ENCODE measurements at regions not wholly inside any gene's neighbourhood (a gene's known extent, or its start where the extent isn't known, plus 50 kb on each side); places are given as distances from the start of the nearest gene placed in this dataset.

DNA sequence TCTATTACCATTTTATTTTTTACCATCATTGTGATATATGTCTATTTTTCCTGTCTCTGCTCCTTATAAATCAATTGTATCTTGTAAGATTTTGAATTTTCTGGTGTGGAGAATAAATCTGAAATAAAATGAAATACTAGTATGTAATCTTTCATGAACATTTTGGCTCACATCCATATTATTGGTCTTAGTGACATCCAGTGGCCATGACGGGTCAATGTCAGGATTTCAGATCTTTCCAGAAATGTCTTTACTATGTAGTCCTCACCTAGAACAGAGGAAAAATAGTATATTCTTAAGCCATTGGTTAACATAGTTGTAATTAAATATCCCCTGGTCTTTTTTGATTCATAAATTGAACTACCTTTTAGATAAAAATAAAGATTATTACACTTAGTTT lies 109.8 kb upstream of the GPC6 start:
- H3K56ac ChIP-seq (ENCODE audit: extremely low read depth, insufficient read depth, low read length) = no peak overlapping the region
- CTCF ChIA-PET = no interaction called here
- no peak overlapping the region for H3K4ac ChIP-seq (ENCODE audit: low read depth, low read length)
- no peaks in the 10 kb centered on the region for H3K4me1 ChIP-seq (ENCODE audit: control insufficient read depth, insufficient read depth, low read length)
- intact Hi-C loops (cut with micrococcal nuclease) = no loop called here
- no peak overlapping the region for H2AK9ac ChIP-seq (replicated peaks; ENCODE audit: low read depth, low read length, poor library complexity)
- no peak overlapping the region for H3K27ac ChIP-seq (ENCODE audit: insufficient read depth, low read length)
- no peak overlapping the region for H4K8ac ChIP-seq (ENCODE audit: low read depth in 2 of 2, low read length in 2 of 2)
- dilution Hi-C loops (cut with HindIII; ENCODE audit: low sequenced_read_pairs, unreplicated experiment) = no loop called here
- H3K27me3 ChIP-seq (ENCODE audit: control insufficient read depth, insufficient read depth, low read length) = peaks cover 2% of the 10 kb centered on the region; the same call in 1 of the 2 replicates
- H3K14ac ChIP-seq (replicated peaks; ENCODE audit: low read depth, low read length) = no peak overlapping the region
- no TSS peak for BruUV-seq (replicated peaks)
- no peak overlapping the region for H4K5ac ChIP-seq (ENCODE audit: low read depth, low read length)
- in situ Hi-C loops (cut with MboI; ENCODE audit: low sequenced_read_pairs) = no loop called here
- no peak overlapping the region for H3K4me2 ChIP-seq (ENCODE audit: low read depth, low read length)
- no peak overlapping the region for H3K18ac ChIP-seq (ENCODE audit: low read depth, low read length)
- H2BK20ac ChIP-seq (ENCODE audit: low read depth, low read length) = no peak overlapping the region
- H2BK5ac ChIP-seq (ENCODE audit: low read depth, low read length, poor library complexity, severe bottlenecking) = no peak overlapping the region
- no peak overlapping the region for H3K9ac ChIP-seq (ENCODE audit: low read depth, low read length)
- TF ChIP-seq RFX5 (IDR thresholded peaks at IDR 0.05; ENCODE audit: low read depth, low read length) (no peak), RAD21 (IDR thresholded peaks at IDR 0.05; ENCODE audit: low read length) (no peak), SMC3 (IDR thresholded peaks at IDR 0.05; ENCODE audit: low read depth, low read length) (no peak), ELK1 (IDR thresholded peaks at IDR 0.05; ENCODE audit: borderline replicate concordance, low read depth, low read length) (no peak), POLR2A (IDR thresholded peaks at IDR 0.05; ENCODE audit: low read depth, low read length) (no peak), MXI1 (IDR thresholded peaks at IDR 0.05; ENCODE audit: borderline replicate concordance, low read depth, low read length) (no peak), MAZ (IDR thresholded peaks at IDR 0.05; ENCODE audit: borderline replicate concordance, low read depth, low read length) (no peak), BHLHE40 (IDR thresholded peaks at IDR 0.05; ENCODE audit: low read depth, low read length) (no peak), NFE2L2 (IDR thresholded peaks at IDR 0.05; ENCODE audit: low read depth, low read length) (no peak), FOS (IDR thresholded peaks at IDR 0.05; ENCODE audit: low read depth, low read length) (no peak), CHD1 (IDR thresholded peaks at IDR 0.05; ENCODE audit: low read depth, low read length) (no peak), MAFK (IDR thresholded peaks at IDR 0.05; ENCODE audit: low read depth, low read length) (no peak), RCOR1 (IDR thresholded peaks at IDR 0.05; ENCODE audit: insufficient replicate concordance, low read length) (no peak), CEBPB (IDR thresholded peaks at IDR 0.05; ENCODE audit: low read depth, low read length) (no peak)
- TF ChIP-seq, protein P1, sequence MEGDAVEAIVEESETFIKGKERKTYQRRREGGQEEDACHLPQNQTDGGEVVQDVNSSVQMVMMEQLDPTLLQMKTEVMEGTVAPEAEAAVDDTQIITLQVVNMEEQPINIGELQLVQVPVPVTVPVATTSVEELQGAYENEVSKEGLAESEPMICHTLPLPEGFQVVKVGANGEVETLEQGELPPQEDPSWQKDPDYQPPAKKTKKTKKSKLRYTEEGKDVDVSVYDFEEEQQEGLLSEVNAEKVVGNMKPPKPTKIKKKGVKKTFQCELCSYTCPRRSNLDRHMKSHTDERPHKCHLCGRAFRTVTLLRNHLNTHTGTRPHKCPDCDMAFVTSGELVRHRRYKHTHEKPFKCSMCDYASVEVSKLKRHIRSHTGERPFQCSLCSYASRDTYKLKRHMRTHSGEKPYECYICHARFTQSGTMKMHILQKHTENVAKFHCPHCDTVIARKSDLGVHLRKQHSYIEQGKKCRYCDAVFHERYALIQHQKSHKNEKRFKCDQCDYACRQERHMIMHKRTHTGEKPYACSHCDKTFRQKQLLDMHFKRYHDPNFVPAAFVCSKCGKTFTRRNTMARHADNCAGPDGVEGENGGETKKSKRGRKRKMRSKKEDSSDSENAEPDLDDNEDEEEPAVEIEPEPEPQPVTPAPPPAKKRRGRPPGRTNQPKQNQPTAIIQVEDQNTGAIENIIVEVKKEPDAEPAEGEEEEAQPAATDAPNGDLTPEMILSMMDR (conservative IDR thresholded peaks at IDR 0.05; ENCODE audit: low read depth, low read length) = no peak
- TF ChIP-seq, protein P2, sequence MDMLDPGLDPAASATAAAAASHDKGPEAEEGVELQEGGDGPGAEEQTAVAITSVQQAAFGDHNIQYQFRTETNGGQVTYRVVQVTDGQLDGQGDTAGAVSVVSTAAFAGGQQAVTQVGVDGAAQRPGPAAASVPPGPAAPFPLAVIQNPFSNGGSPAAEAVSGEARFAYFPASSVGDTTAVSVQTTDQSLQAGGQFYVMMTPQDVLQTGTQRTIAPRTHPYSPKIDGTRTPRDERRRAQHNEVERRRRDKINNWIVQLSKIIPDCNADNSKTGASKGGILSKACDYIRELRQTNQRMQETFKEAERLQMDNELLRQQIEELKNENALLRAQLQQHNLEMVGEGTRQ (IDR thresholded peaks at IDR 0.05; ENCODE audit: low read depth, low read length) = no peak
- POLR2A ChIA-PET (ENCODE audit: unreplicated experiment) = no interaction called here
- no peaks in the 10 kb centered on the region for H3K9me3 ChIP-seq (ENCODE audit: control insufficient read depth, insufficient read depth, low read length)
- no peaks in the 10 kb centered on the region for H4K20me1 ChIP-seq (ENCODE audit: insufficient read depth, low read length)
- no peak overlapping the region for H2BK15ac ChIP-seq (ENCODE audit: low read depth, low read length)
- no CpG with 5 or more reads among the region's 1 CpG for WGBS, 2 experiments (ENCODE audit: extremely low coverage in 2 of 2, insufficient read length in 1 of 2)
- ATAC-seq (ENCODE audit: low read depth) (no peak), DNase-seq (no peak)
- no peaks in the 10 kb centered on the region for H3K79me1 ChIP-seq (ENCODE audit: low read depth in 1 of 2, low read length in 2 of 2)
- no peak overlapping the region for H2BK120ac ChIP-seq (ENCODE audit: low read depth, low read length)
- H3K9me1 ChIP-seq (ENCODE audit: insufficient read depth, low read length) = no peaks in the 10 kb centered on the region
- no peaks in the 10 kb centered on the region for H3K36me3 ChIP-seq (ENCODE audit: control insufficient read depth, insufficient read depth, low read length)
- H3K4me3 ChIP-seq (ENCODE audit: insufficient read depth, low read depth, low read length) = no peak overlapping the region
- no peak overlapping the region for H4K91ac ChIP-seq (ENCODE audit: insufficient read depth, low read depth, low read length)
- H2AFZ ChIP-seq (replicated peaks; ENCODE audit: low read length, poor library complexity) = no peak overlapping the region
- H3K23ac ChIP-seq (ENCODE audit: low read depth, low read length) = no peak overlapping the region
- no peak overlapping the region for H2AK5ac ChIP-seq (ENCODE audit: low read depth, low read length)
